SW480 (cell line): ENCODE measurements at regions not wholly inside any gene's neighbourhood (a gene's known extent, or its start where the extent isn't known, plus 50 kb on each side); places are given as distances from the start of the nearest gene placed in this dataset.

Experiments
- DNase-seq: peaks from one replicate; pipeline ENCODE4 v3.0.0-alpha.2; 2016; ENCODE audit warnings: low spot score

GRCh38 chrX:8971116-8971515 is 62.8 kb downstream of the FAM9B start:
- peak; percentile 52 for DNase-seq

GRCh38 chrX:8969378-8969777 is 64.5 kb downstream of the FAM9B start:
- DNase-seq: no peak

GRCh38 chrX:8967461-8967860 is 66.5 kb downstream of the FAM9B start:
- no peak for DNase-seq

- DNase-seq: no peak
Measured at GRCh38 chrX:8960957-8961468, 72.9 kb downstream of the FAM9B start.

- DNase-seq: no peak
Measured at GRCh38 chrX:8955511-8955910, 78.4 kb downstream of the FAM9B start.

GRCh38 chrX:8946563-8946962 is 87.4 kb downstream of the FAM9B start:
- DNase-seq: no peak

GRCh38 chrX:8939322-8939721 is 94.6 kb downstream of the FAM9B start:
- peak; percentile 63 for DNase-seq

GRCh38 chrX:8927701-8928100 is 106.2 kb downstream of the FAM9B start:
- no peak for DNase-seq

- DNase-seq: no peak
Measured at GRCh38 chrX:8927066-8927635, 106.8 kb downstream of the FAM9B start.

GRCh38 chrX:8921615-8922014 is 112.3 kb downstream of the FAM9B start:
- DNase-seq: no peak

GRCh38 chrX:8919801-8920200 is 114.1 kb downstream of the FAM9B start:
- no peak for DNase-seq

- DNase-seq: no peak
Measured at GRCh38 chrX:8916697-8917096, 115.5 kb upstream of the FAM9A start.

- DNase-seq: no peak
Measured at GRCh38 chrX:8914681-8915080, 113.5 kb upstream of the FAM9A start.

- no peak for DNase-seq
Measured at GRCh38 chrX:8913655-8914409, 112.6 kb upstream of the FAM9A start.

- DNase-seq: no peak
Measured at GRCh38 chrX:8907688-8908087, 106.5 kb upstream of the FAM9A start.

GRCh38 chrX:8906299-8906938 is 105.2 kb upstream of the FAM9A start:
- DNase-seq: no peak

GRCh38 chrX:8897259-8897658 is 96.1 kb upstream of the FAM9A start:
- DNase-seq: no peak

- DNase-seq: no peak
Measured at GRCh38 chrX:8890794-8891193, 89.6 kb upstream of the FAM9A start.

GRCh38 chrX:8887004-8887403 is 85.8 kb upstream of the FAM9A start:
- no peak for DNase-seq

GRCh38 chrX:8879750-8880149 is 78.6 kb upstream of the FAM9A start:
- peak; percentile 16 for DNase-seq

- DNase-seq: no peak
Measured at GRCh38 chrX:8873956-8874355, 72.8 kb upstream of the FAM9A start.

- DNase-seq: no peak
Measured at GRCh38 chrX:8873102-8873501, 71.9 kb upstream of the FAM9A start.

- no peak for DNase-seq
Measured at GRCh38 chrX:8870411-8870810, 69.2 kb upstream of the FAM9A start.
